ENCODE measurements at regions not wholly inside any gene's neighbourhood (a gene's known extent, or its start where the extent isn't known, plus 50 kb on each side); places are given as distances from the start of the nearest gene placed in this dataset.

GRCh38 chr6:48859562-48860123 is 603.4 kb downstream of the MMUT start:
- TF ChIP-seq, protein P1, sequence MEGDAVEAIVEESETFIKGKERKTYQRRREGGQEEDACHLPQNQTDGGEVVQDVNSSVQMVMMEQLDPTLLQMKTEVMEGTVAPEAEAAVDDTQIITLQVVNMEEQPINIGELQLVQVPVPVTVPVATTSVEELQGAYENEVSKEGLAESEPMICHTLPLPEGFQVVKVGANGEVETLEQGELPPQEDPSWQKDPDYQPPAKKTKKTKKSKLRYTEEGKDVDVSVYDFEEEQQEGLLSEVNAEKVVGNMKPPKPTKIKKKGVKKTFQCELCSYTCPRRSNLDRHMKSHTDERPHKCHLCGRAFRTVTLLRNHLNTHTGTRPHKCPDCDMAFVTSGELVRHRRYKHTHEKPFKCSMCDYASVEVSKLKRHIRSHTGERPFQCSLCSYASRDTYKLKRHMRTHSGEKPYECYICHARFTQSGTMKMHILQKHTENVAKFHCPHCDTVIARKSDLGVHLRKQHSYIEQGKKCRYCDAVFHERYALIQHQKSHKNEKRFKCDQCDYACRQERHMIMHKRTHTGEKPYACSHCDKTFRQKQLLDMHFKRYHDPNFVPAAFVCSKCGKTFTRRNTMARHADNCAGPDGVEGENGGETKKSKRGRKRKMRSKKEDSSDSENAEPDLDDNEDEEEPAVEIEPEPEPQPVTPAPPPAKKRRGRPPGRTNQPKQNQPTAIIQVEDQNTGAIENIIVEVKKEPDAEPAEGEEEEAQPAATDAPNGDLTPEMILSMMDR (IDR thresholded peaks at IDR 0.05), result no peak
- no peak overlapping the region for H3K4me3 Mint-ChIP-seq
- H3K9me3 Mint-ChIP-seq, result no peaks in the 10 kb centered on the region
- H3K36me3 Mint-ChIP-seq (ENCODE audit: low read depth), result no peaks in the 10 kb centered on the region
- H3K4me1 Mint-ChIP-seq, result no peaks in the 10 kb centered on the region
- H3K27me3 Mint-ChIP-seq (ENCODE audit: low read depth, poor library complexity), result no peaks in the 10 kb centered on the region
- no peak overlapping the region for H3K27ac Mint-ChIP-seq
- DNase-seq, result no peak

GRCh38 chr6:48845219-48845618 is 617.8 kb downstream of the MMUT start:
- H3K4me3 Mint-ChIP-seq, result no peak overlapping the region
- no peaks in the 10 kb centered on the region for H3K4me1 Mint-ChIP-seq
- peaks cover 35% of the 10 kb centered on the region for H3K9me3 Mint-ChIP-seq
- no peak overlapping the region for H3K27ac Mint-ChIP-seq
- H3K27me3 Mint-ChIP-seq (ENCODE audit: low read depth, poor library complexity), result no peaks in the 10 kb centered on the region
- H3K36me3 Mint-ChIP-seq (ENCODE audit: low read depth), result peaks cover 15% of the 10 kb centered on the region
- DNase-seq, result no peak
- TF ChIP-seq, protein P1 (IDR thresholded peaks at IDR 0.05), result no peak

GRCh38 chr6:48844696-48845095 is 618.4 kb downstream of the MMUT start:
- DNase-seq, result no peak
- no peaks in the 10 kb centered on the region for H3K27me3 Mint-ChIP-seq (ENCODE audit: low read depth, poor library complexity)
- H3K36me3 Mint-ChIP-seq (ENCODE audit: low read depth), result peaks cover 15% of the 10 kb centered on the region
- no peak overlapping the region for H3K27ac Mint-ChIP-seq
- H3K9me3 Mint-ChIP-seq, result peaks cover 36% of the 10 kb centered on the region
- TF ChIP-seq, protein P1 (IDR thresholded peaks at IDR 0.05), result no peak
- no peak overlapping the region for H3K4me3 Mint-ChIP-seq
- no peaks in the 10 kb centered on the region for H3K4me1 Mint-ChIP-seq

DNA sequence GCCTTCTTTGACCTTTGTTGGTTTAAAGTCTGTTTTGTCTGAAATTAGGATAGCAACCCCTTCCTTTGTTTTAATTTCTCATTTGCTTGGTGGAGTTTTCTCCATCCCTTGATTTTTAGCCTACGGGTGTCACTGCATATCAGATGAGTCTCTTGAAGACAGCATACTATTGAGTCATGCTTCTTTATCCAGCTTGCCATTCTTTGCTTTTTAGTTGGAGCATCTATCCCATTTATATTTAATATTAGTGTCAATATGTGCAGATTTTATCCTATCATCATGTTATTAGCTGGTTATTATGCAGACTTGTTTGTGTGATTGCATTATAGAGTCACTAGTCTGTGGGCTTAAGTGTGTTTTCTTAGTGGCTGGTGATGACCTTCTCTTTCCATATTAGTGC is 622.2 kb downstream of the MMUT start:
- no peak for DNase-seq
- no peak overlapping the region for H3K27ac Mint-ChIP-seq

GRCh38 chr6:48839206-48839605 is 623.8 kb downstream of the MMUT start:
- Mint-ChIP-seq H3K4me1 (no peaks in the 10 kb centered on the region), H3K4me3 (no peak overlapping the region), H3K27ac (no peak overlapping the region), H3K27me3 (ENCODE audit: low read depth, poor library complexity) (no peaks in the 10 kb centered on the region), H3K36me3 (ENCODE audit: low read depth) (peaks cover 15% of the 10 kb centered on the region), H3K9me3 (peaks cover 38% of the 10 kb centered on the region)
- no peak for DNase-seq
- TF ChIP-seq, protein P1 (IDR thresholded peaks at IDR 0.05), result no peak

More for the DNA sequence above, 622.2 kb downstream of the MMUT start:
- H3K27me3 Mint-ChIP-seq (ENCODE audit: low read depth, poor library complexity), result no peaks in the 10 kb centered on the region
- H3K4me3 Mint-ChIP-seq, result no peak overlapping the region
- no peaks in the 10 kb centered on the region for H3K4me1 Mint-ChIP-seq
- TF ChIP-seq, protein P1 (IDR thresholded peaks at IDR 0.05), result no peak
- H3K9me3 Mint-ChIP-seq, result peaks cover 38% of the 10 kb centered on the region
- H3K36me3 Mint-ChIP-seq (ENCODE audit: low read depth), result peaks cover 15% of the 10 kb centered on the region

DNA sequence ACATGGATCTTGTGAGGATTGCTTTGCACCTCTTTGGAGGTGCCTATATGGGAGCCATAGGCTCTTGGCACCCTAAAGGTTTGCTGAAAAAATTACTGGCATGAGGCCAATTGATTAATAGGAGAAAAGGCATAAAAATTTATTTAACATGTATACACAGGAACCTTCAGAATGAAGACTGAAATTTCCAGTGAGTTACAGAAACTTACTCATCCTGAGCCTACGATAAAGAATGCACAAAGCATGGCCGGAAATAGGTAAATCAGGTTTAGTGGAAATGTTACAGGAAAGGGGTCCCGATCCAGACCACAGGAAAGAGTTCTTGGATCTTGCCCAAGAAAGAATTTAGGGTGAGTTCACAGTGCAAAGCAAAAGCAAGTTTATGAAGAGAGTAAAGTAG is 625.3 kb downstream of the MMUT start:
- Mint-ChIP-seq H3K4me3 (no peak overlapping the region), H3K4me1 (no peaks in the 10 kb centered on the region)
- TF ChIP-seq, protein P1 (IDR thresholded peaks at IDR 0.05), result no peak

More for the DNA sequence above, 625.3 kb downstream of the MMUT start:
- H3K9me3 Mint-ChIP-seq, result peaks cover 34% of the 10 kb centered on the region
- DNase-seq, result no peak
- H3K27ac Mint-ChIP-seq, result no peak overlapping the region
- H3K27me3 Mint-ChIP-seq (ENCODE audit: low read depth, poor library complexity), result no peaks in the 10 kb centered on the region
- H3K36me3 Mint-ChIP-seq (ENCODE audit: low read depth), result peaks cover 15% of the 10 kb centered on the region
